Fibroblast of the aortic adventitia (primary cell): ENCODE measurements at regions not wholly inside any gene's neighbourhood (a gene's known extent, or its start where the extent isn't known, plus 50 kb on each side); places are given as distances from the start of the nearest gene placed in this dataset.
"Not testable (repeated sequence)": the region's sequence is repeated elsewhere in the genome, so short reads cannot be mapped to it uniquely, and the experiment has no call there.

Experiments
- DNase-seq: peaks from one replicate; pipeline ENCODE4 v3.0.0-alpha.2; 2010; ENCODE audit warnings: low read depth
- H3K4me3 ChIP-seq: 2 replicates; pipeline ENCODE4 v1.5.1; 2011; ENCODE audit warnings: low read depth, mild to moderate bottlenecking, control low read depth, low read length, moderate library complexity
- CTCF ChIP-seq: IDR thresholded peaks from 2 replicates; pipeline ENCODE4 v1.5.1; 2011; ENCODE audit warnings: mild to moderate bottlenecking, low read length, control low read depth, inconsistent platforms; ENCODE audit not compliant: insufficient read depth

GRCh38 chr3:8436661-8437287, 64.8 kb upstream of the LMCD1 start:
- TF ChIP-seq CTCF, result no peak
- no peak for DNase-seq
- no peak overlapping the region for H3K4me3 ChIP-seq

GRCh38 chr3:8438507-8439079, 63.0 kb upstream of the LMCD1 start:
- no peak for TF ChIP-seq CTCF
- DNase-seq, result no peak
- H3K4me3 ChIP-seq, result no peak overlapping the region

GRCh38 chr3:8440142-8440541, 61.5 kb upstream of the LMCD1 start:
- not testable (repeated sequence) for DNase-seq, H3K4me3 ChIP-seq

- peak; percentile 91 for DNase-seq
- peak; percentile 78 for TF ChIP-seq CTCF
- H3K4me3 ChIP-seq, result no peak overlapping the region
These were observed 59.6 kb upstream of the LMCD1 start for GRCh38 chr3:8441969-8442559.

GRCh38 chr3:8442993-8443650, 58.5 kb upstream of the LMCD1 start:
- DNase-seq, result peak; percentile 13
- H3K4me3 ChIP-seq, result no peak overlapping the region
- TF ChIP-seq CTCF, result no peak

GRCh38 chr3:8443829-8444791, 57.5 kb upstream of the LMCD1 start:
- no peak for TF ChIP-seq CTCF
- peak; percentile 97 for DNase-seq
- peak overlapping the region; percentile 15 for H3K4me3 ChIP-seq
